ENCODE measurements at regions not wholly inside any gene's neighbourhood (a gene's known extent, or its start where the extent isn't known, plus 50 kb on each side); places are given as distances from the start of the nearest gene placed in this dataset.

DNA sequence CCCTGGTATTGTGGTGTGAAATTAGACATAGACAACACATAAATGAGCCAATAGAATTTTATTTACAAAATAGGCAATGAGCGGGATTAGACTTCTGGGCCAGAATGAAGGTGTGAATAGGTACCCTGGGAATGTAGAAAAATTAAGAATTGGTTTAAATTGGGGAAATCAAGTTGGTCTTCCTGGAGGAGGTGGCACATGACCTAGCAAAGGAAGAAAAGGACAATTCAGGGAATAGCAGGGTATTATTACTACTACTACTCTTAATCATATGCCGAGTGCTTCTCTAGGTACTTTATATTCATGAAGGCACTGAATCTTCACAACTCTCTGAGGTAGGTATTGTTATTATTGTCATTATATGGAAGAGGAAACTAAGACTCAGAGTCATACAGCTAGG, 202.1 kb downstream of the LHFPL1 start:
- CTCF ChIA-PET: interaction anchor here (0.8 kb wide), 1 partner anchor 138 kb away, joined by 3 read pairs; no protein-coding TSS in a partner anchor
- BruUV-seq (replicated peaks): no TSS peak
- SMC1A ChIA-PET (ENCODE audit: uncharacterized antibody, unreplicated experiment): no interaction called here
- Histone ChIP-seq H3K27me3 (replicated peaks in 1 of 2; ENCODE audit: control insufficient read depth in 2 of 2, insufficient read depth in 2 of 2, low read length in 1 of 2) (no peaks in the 10 kb centered on the region; a peak in 2 of 4 replicates), H3K27ac (ENCODE audit: control insufficient read depth, insufficient read depth) (no peak overlapping the region), H3K9ac (ENCODE audit: control insufficient read depth, insufficient read depth, low read length) (no peak overlapping the region), H3K4me3 (no peak overlapping the region), H3K9me3 (replicated peaks; ENCODE audit: control insufficient read depth, insufficient read depth, low read length) (no peaks in the 10 kb centered on the region), H3K36me3 (ENCODE audit: control insufficient read depth in 2 of 2, insufficient read depth in 2 of 2, low read length in 1 of 2) (no peaks in the 10 kb centered on the region), H3K4me2 (ENCODE audit: control insufficient read depth, insufficient read depth) (no peak overlapping the region), H4K20me1 (ENCODE audit: control insufficient read depth, insufficient read depth) (no peaks in the 10 kb centered on the region), H2AFZ (ENCODE audit: control insufficient read depth, low read depth, low read length) (no peak overlapping the region), H3K4me1 (ENCODE audit: control insufficient read depth, insufficient read depth, low read length) (no peaks in the 10 kb centered on the region), H3K79me2 (ENCODE audit: control insufficient read depth, insufficient read depth, low read length) (no peaks in the 10 kb centered on the region)
- in situ Hi-C loops (cut with MboI) (no loop called here), intact Hi-C loops (cut with micrococcal nuclease; ENCODE audit: unreplicated experiment) (no loop called here)
- POLR2A ChIA-PET: no interaction called here
- RAD21 ChIA-PET (ENCODE audit: unreplicated experiment): no interaction called here
- TF ChIP-seq, protein P1, sequence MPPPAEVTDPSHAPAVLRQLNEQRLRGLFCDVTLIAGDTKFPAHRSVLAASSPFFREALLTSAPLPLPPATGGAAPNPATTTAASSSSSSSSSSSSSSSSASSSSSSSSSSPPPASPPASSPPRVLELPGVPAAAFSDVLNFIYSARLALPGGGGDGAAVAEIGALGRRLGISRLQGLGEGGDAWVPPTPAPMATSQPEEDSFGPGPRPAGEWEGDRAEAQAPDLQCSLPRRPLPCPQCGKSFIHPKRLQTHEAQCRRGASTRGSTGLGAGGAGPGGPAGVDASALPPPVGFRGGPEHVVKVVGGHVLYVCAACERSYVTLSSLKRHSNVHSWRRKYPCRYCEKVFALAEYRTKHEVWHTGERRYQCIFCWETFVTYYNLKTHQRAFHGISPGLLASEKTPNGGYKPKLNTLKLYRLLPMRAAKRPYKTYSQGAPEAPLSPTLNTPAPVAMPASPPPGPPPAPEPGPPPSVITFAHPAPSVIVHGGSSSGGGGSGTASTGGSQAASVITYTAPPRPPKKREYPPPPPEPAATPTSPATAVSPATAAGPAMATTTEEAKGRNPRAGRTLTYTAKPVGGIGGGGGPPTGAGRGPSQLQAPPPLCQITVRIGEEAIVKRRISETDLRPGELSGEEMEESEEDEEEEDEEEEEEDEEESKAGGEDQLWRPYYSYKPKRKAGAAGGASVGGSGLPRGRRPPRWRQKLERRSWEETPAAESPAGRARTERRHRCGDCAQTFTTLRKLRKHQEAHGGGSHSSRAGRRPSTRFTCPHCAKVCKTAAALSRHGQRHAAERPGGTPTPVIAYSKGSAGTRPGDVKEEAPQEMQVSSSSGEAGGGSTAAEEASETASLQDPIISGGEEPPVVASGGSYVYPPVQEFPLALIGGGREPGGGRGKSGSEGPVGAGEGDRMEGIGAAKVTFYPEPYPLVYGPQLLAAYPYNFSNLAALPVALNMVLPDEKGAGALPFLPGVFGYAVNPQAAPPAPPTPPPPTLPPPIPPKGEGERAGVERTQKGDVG (CRISPR knock-in tag; IDR thresholded peaks at IDR 0.05): no peak
- TF ChIP-seq NR2F1 (conservative IDR thresholded peaks at IDR 0.05): no peak
- DNase-seq (ENCODE audit: low read depth, low spot score) (no peak), FAIRE-seq (no peak), ATAC-seq (no peak)
- WGBS (ENCODE audit: insufficient coverage, insufficient replicate concordance, low lambda C conversion rate, missing lambda C conversion rate): 43% methylated on average over 2 of the region's 2 CpGs

DNA sequence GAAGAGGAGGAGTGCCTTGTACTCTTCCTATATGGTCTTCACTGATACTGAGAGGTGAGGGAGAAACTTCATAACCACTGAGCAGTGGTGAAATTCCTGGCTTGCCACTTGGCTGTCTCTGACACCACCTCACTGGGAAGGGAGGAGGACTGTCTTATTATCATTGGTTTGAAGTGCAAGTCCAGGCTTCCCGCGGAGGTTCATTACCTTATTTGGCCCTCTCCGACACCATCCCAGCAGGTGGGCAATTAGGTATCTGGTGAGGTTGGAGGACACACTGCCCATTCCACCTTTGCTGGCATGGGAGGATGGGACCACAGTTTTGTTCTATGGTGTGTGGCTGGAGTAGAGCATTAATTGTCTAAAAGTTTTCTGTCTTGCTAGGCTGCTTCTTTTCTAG, 206.1 kb downstream of the LHFPL1 start:
- FAIRE-seq (no peak), DNase-seq (ENCODE audit: low read depth, low spot score) (no peak), ATAC-seq (no peak)
- no peaks in the 10 kb centered on the region for H3K9me3 ChIP-seq (replicated peaks; ENCODE audit: control insufficient read depth, insufficient read depth, low read length)
- no peaks in the 10 kb centered on the region; a peak in 2 of 4 replicates for H3K27me3 ChIP-seq (replicated peaks in 1 of 2; ENCODE audit: control insufficient read depth in 2 of 2, insufficient read depth in 2 of 2, low read length in 1 of 2)
- H4K20me1 ChIP-seq (ENCODE audit: control insufficient read depth, insufficient read depth): no peaks in the 10 kb centered on the region
- WGBS (ENCODE audit: insufficient coverage, insufficient replicate concordance, low lambda C conversion rate, missing lambda C conversion rate): 100% methylated on average over 3 of the region's 3 CpGs
- no peak overlapping the region for H3K4me2 ChIP-seq (ENCODE audit: control insufficient read depth, insufficient read depth)
- in situ Hi-C loops (cut with MboI) (no loop called here), intact Hi-C loops (cut with micrococcal nuclease; ENCODE audit: unreplicated experiment) (no loop called here)
- CTCF ChIA-PET: no interaction called here
- no peaks in the 10 kb centered on the region for H3K4me1 ChIP-seq (ENCODE audit: control insufficient read depth, insufficient read depth, low read length)
- POLR2A ChIA-PET: no interaction called here
- RAD21 ChIA-PET (ENCODE audit: unreplicated experiment): no interaction called here
- no TSS peak for BruUV-seq (replicated peaks)
- SMC1A ChIA-PET (ENCODE audit: uncharacterized antibody, unreplicated experiment): no interaction called here
- no peaks in the 10 kb centered on the region for H3K36me3 ChIP-seq (ENCODE audit: control insufficient read depth in 2 of 2, insufficient read depth in 2 of 2, low read length in 1 of 2)
- H3K27ac ChIP-seq (ENCODE audit: control insufficient read depth, insufficient read depth): no peak overlapping the region
- H2AFZ ChIP-seq (ENCODE audit: control insufficient read depth, low read depth, low read length): no peak overlapping the region
- TF ChIP-seq POLR2AphosphoS5 (IDR thresholded peaks at IDR 0.05; ENCODE audit: low read length): no peak
- no peak for TF ChIP-seq NFIC (IDR thresholded peaks at IDR 0.05; ENCODE audit: low read depth, low read length)
- no peak for TF ChIP-seq PAX8 (IDR thresholded peaks at IDR 0.05)
- no peak for TF ChIP-seq HDAC6 (IDR thresholded peaks at IDR 0.05; ENCODE audit: unreplicated experiment)
- TF ChIP-seq RAD21 (IDR thresholded peaks at IDR 0.05; ENCODE audit: insufficient read depth, low read depth, low read length): no peak
- no peak for TF ChIP-seq ASH2L (IDR thresholded peaks at IDR 0.05; ENCODE audit: borderline replicate concordance, low read depth)
- TF ChIP-seq EGR1 (IDR thresholded peaks at IDR 0.05; ENCODE audit: borderline replicate concordance in 1 of 2, low read depth in 2 of 2, low read length in 2 of 2): no peak
- no peak for TF ChIP-seq EZH2 (IDR thresholded peaks at IDR 0.05; ENCODE audit: borderline replicate concordance, control insufficient read depth, low read depth, low read length)
- no peak for TF ChIP-seq NR2C2 (IDR thresholded peaks at IDR 0.05; ENCODE audit: borderline replicate concordance, control insufficient read depth, insufficient read length, low read depth)
- no peak for TF ChIP-seq NBN (IDR thresholded peaks at IDR 0.05)
- H3K9ac ChIP-seq (ENCODE audit: control insufficient read depth, insufficient read depth, low read length): no peak overlapping the region
- H3K4me3 ChIP-seq: no peak overlapping the region
- no peaks in the 10 kb centered on the region for H3K79me2 ChIP-seq (ENCODE audit: control insufficient read depth, insufficient read depth, low read length)

All from GM12878 (cell line).